ENCODE measurements at regions not wholly inside any gene's neighbourhood (a gene's known extent, or its start where the extent isn't known, plus 50 kb on each side); places are given as distances from the start of the nearest gene placed in this dataset.
"Not testable (repeated sequence)": the region's sequence is repeated elsewhere in the genome, so short reads cannot be mapped to it uniquely, and the experiment has no call there.

- TF ChIP-seq POLR2AphosphoS5 (IDR thresholded peaks at IDR 0.05; ENCODE audit: insufficient read depth in 1 of 2, low read depth in 1 of 2): no peak
- TF ChIP-seq POLR2A (IDR thresholded peaks at IDR 0.05): no peak
- peak; percentile 9 to 47 (median 21) for TF ChIP-seq CTCF (IDR thresholded peaks at IDR 0.05)
Observed at GRCh38 chr1:239987103-239987745, 104.5 kb upstream of the FMN2 start.

GRCh38 chr1:239989990-239990389 is 101.7 kb upstream of the FMN2 start:
- Histone ChIP-seq H3K27me3 (no peaks in the 10 kb centered on the region), H3K36me3 (no peaks in the 10 kb centered on the region), H3K4me3 (no peak overlapping the region), H3K9me3 (no peaks in the 10 kb centered on the region), H3K27ac (no peak overlapping the region), H3K4me1 (no peaks in the 10 kb centered on the region)
- TF ChIP-seq POLR2AphosphoS5 (IDR thresholded peaks at IDR 0.05; ENCODE audit: insufficient read depth in 1 of 2, low read depth in 1 of 2): no peak
- no peak for TF ChIP-seq POLR2A (IDR thresholded peaks at IDR 0.05)
- no peak for DNase-seq (ENCODE audit: extremely low spot score in 2 of 2)
- intact Hi-C loops (cut with DNase I): no loop called here

More at GRCh38 chr1:239987103-239987745, 104.5 kb upstream of the FMN2 start:
- H3K4me3 ChIP-seq: no peak overlapping the region
- no peaks in the 10 kb centered on the region for H3K4me1 ChIP-seq
- no peak overlapping the region for H3K27ac ChIP-seq
- no peaks in the 10 kb centered on the region for H3K36me3 ChIP-seq
- intact Hi-C loops (cut with DNase I): no loop called here
- DNase-seq (ENCODE audit: extremely low spot score in 2 of 2): no peak
- no peaks in the 10 kb centered on the region for H3K9me3 ChIP-seq
- no peaks in the 10 kb centered on the region for H3K27me3 ChIP-seq

GRCh38 chr1:239992566-239992965 is 99.1 kb upstream of the FMN2 start:
- intact Hi-C loops (cut with DNase I); DNase-seq (ENCODE audit: extremely low spot score in 2 of 2); H3K4me1 ChIP-seq: not testable (repeated sequence)

GRCh38 chr1:239993366-239993765 is 98.3 kb upstream of the FMN2 start:
- peaks cover 8% of the 10 kb centered on the region for H3K27me3 ChIP-seq
- TF ChIP-seq POLR2A (IDR thresholded peaks at IDR 0.05) (no peak), CTCF (IDR thresholded peaks at IDR 0.05) (no peak), POLR2AphosphoS5 (IDR thresholded peaks at IDR 0.05; ENCODE audit: insufficient read depth in 1 of 2, low read depth in 1 of 2) (no peak)
- H3K4me1 ChIP-seq: peaks cover 9% of the 10 kb centered on the region
- H3K36me3 ChIP-seq: no peaks in the 10 kb centered on the region
- intact Hi-C loops (cut with DNase I): no loop called here
- no peaks in the 10 kb centered on the region for H3K9me3 ChIP-seq
- DNase-seq (ENCODE audit: extremely low spot score in 2 of 2): no peak
- no peak overlapping the region for H3K27ac ChIP-seq
- no peak overlapping the region for H3K4me3 ChIP-seq

More at GRCh38 chr1:239992566-239992965, 99.1 kb upstream of the FMN2 start:
- not testable (repeated sequence) for H3K36me3 ChIP-seq, H3K27ac ChIP-seq, H3K9me3 ChIP-seq, H3K27me3 ChIP-seq, H3K4me3 ChIP-seq

- Histone ChIP-seq H3K4me1 (peaks cover 9% of the 10 kb centered on the region), H3K27ac (no peak overlapping the region), H3K4me3 (no peak overlapping the region), H3K9me3 (no peaks in the 10 kb centered on the region), H3K36me3 (no peaks in the 10 kb centered on the region), H3K27me3 (peaks cover 8% of the 10 kb centered on the region)
- intact Hi-C loops (cut with DNase I): no loop called here
- DNase-seq (ENCODE audit: extremely low spot score in 2 of 2): no peak
- TF ChIP-seq POLR2AphosphoS5 (IDR thresholded peaks at IDR 0.05; ENCODE audit: insufficient read depth in 1 of 2, low read depth in 1 of 2): no peak
- no peak for TF ChIP-seq POLR2A (IDR thresholded peaks at IDR 0.05)
- no peak for TF ChIP-seq CTCF (IDR thresholded peaks at IDR 0.05)
Observed at GRCh38 chr1:239995281-239995680, 96.4 kb upstream of the FMN2 start.

GRCh38 chr1:239997160-239997514 is 94.5 kb upstream of the FMN2 start:
- intact Hi-C loops (cut with DNase I): no loop called here
- H3K27me3 ChIP-seq: peaks cover 8% of the 10 kb centered on the region

More at GRCh38 chr1:239997160-239997514, 94.5 kb upstream of the FMN2 start:
- peaks cover 9% of the 10 kb centered on the region for H3K4me1 ChIP-seq
- no peak for DNase-seq (ENCODE audit: extremely low spot score in 2 of 2)
- H3K9me3 ChIP-seq: no peaks in the 10 kb centered on the region
- H3K27ac ChIP-seq: no peak overlapping the region
- no peak for TF ChIP-seq CTCF (IDR thresholded peaks at IDR 0.05)
- TF ChIP-seq POLR2A (IDR thresholded peaks at IDR 0.05): no peak
- TF ChIP-seq POLR2AphosphoS5 (IDR thresholded peaks at IDR 0.05; ENCODE audit: insufficient read depth in 1 of 2, low read depth in 1 of 2): no peak
- no peak overlapping the region for H3K4me3 ChIP-seq
- H3K36me3 ChIP-seq: no peaks in the 10 kb centered on the region

All from vagina (tissue), 2 donors.